ENCODE measurements at regions not wholly inside any gene's neighbourhood (a gene's known extent, or its start where the extent isn't known, plus 50 kb on each side); places are given as distances from the start of the nearest gene placed in this dataset.

GRCh38 chr2:138071720-138072719 lies 107.7 kb downstream of the HNMT start:
- no peak for TF ChIP-seq CTCF (IDR thresholded peaks at IDR 0.05)
- TF ChIP-seq POLR2AphosphoS5 (IDR thresholded peaks at IDR 0.05), result no peak
- TF ChIP-seq POLR2A (IDR thresholded peaks at IDR 0.05), result no peak
- no peak for TF ChIP-seq EP300 (IDR thresholded peaks at IDR 0.05)
